ENCODE measurements at regions not wholly inside any gene's neighbourhood (a gene's known extent, or its start where the extent isn't known, plus 50 kb on each side); places are given as distances from the start of the nearest gene placed in this dataset.

DNA sequence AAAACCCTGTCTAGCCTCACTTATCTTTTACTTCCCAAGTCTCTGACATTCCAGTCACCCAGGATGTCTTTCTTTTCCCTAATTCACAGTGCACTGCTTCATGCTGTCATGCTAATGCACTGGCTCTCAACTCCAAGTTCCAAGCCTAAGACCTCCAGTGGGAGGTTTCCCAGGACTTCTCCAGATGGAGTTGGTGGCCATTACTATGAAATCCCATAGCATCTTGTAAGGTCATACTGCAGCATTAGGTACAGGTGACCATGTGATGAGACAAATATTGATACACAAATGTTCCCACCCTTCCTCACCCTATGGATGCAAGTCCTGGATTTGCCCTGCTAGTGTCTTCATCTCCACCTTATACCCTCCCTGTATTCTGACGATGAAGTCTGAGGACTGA is 138.6 kb upstream of the PRICKLE2 start:
- TF ChIP-seq, protein P1, sequence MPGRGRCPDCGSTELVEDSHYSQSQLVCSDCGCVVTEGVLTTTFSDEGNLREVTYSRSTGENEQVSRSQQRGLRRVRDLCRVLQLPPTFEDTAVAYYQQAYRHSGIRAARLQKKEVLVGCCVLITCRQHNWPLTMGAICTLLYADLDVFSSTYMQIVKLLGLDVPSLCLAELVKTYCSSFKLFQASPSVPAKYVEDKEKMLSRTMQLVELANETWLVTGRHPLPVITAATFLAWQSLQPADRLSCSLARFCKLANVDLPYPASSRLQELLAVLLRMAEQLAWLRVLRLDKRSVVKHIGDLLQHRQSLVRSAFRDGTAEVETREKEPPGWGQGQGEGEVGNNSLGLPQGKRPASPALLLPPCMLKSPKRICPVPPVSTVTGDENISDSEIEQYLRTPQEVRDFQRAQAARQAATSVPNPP (CRISPR knock-in tag; IDR thresholded peaks at IDR 0.05), result no peak
- no peak for TF ChIP-seq NR2C2 (CRISPR knock-in tag; IDR thresholded peaks at IDR 0.05; ENCODE audit: borderline replicate concordance)

Data from HepG2 (cell line).